K562 (cell line): ENCODE measurements at regions not wholly inside any gene's neighbourhood (a gene's known extent, or its start where the extent isn't known, plus 50 kb on each side); places are given as distances from the start of the nearest gene placed in this dataset.

ENCODE experiments used
- ATAC-seq: fragments of 200-7000 bp; cut with Tn5 transposase; 3 replicates; pipeline ENCODE4 v1.9.1; 2020; ENCODE audit warnings: moderate library complexity
- BruUV-seq: library from RNA; stranded (reverse); fragments of 400-500 nt; replicated peaks from 2 replicates; lab custom pipeline; 2021; lab: Mats Ljungman, UMichigan
- CTCF ChIA-PET: fragments of 300-600 bp; formaldehyde crosslinking; extraction: SDS; loops from one replicate; lab custom pipeline; 2021; ENCODE audit warnings: low intra/inter-chr PET ratio; lab: Yijun Ruan, JAX
- POLR2A ChIA-PET: fragments of 300-600, 350-650 bp; sonication (Branson Sonifier 250); formaldehyde crosslinking; extraction: SDS; loops from one replicate; lab custom pipeline; 2021; ENCODE audit warnings: antibody characterized with exemption, inconsistent platforms; lab: Yijun Ruan, JAX
- DNase-seq, 4 experiments: peaks; one replicate each; pipeline versions ENCODE4 v3.0.0 to v3.0.0-alpha.2; 2011 to 2018; ENCODE audit warnings: low spot score in 3 of 4, mixed read lengths in 3 of 4; ENCODE audit errors: extremely low read depth in 1 of 4
- FAIRE-seq: peaks from 2 replicates; lab custom pipeline; 2011; peaks lifted over from hg19 to GRCh38; lab: Jason Lieb, UNC
- H2AFZ ChIP-seq: 2 replicates; pipeline ENCODE4 v1.6.0; 2011; ENCODE audit warnings: low read depth, low read length, control low read depth, inconsistent platforms
- H3K27ac ChIP-seq: fragments of 200-600 bp; 3 replicates; pipeline ENCODE4 v1.8.0; 2011; ENCODE audit warnings: low read depth, mild to moderate bottlenecking, control low read depth, inconsistent platforms, low read length, moderate library complexity, mixed read lengths; ENCODE audit errors: extremely low read depth
- H3K27me3 ChIP-seq, 2 experiments: fragments of 300-600 bp in 1 of 2; 2 replicates in 1 of 2; 3 replicates in 1 of 2; pipeline versions ENCODE4 v1.6.0 to v1.8.0; 2011; ENCODE audit warnings: inconsistent platforms in 2 of 2, low read length in 2 of 2, mild to moderate bottlenecking in 1 of 2, mixed read lengths in 1 of 2, moderate library complexity in 1 of 2; ENCODE audit not compliant: control insufficient read depth in 2 of 2, insufficient read depth in 2 of 2
- H3K36me3 ChIP-seq: fragments of 300-600 bp; 3 replicates; pipeline ENCODE4 v1.8.0; 2011; ENCODE audit warnings: mild to moderate bottlenecking, low read length, inconsistent platforms; ENCODE audit not compliant: control insufficient read depth, insufficient read depth
- H3K4me1 ChIP-seq, 2 experiments: fragments of 200-600 bp in 1 of 2; replicated peaks in 1 of 2; 2 replicates in 1 of 2; 3 replicates in 1 of 2; pipeline versions ENCODE4 v1.5.1 to v1.8.0; 2011; ENCODE audit warnings: inconsistent platforms in 2 of 2, low read length in 2 of 2, mild to moderate bottlenecking in 1 of 2, mixed read lengths in 1 of 2, moderate library complexity in 1 of 2; ENCODE audit not compliant: control insufficient read depth in 2 of 2, insufficient read depth in 2 of 2
- H3K4me2 ChIP-seq: 2 replicates; pipeline ENCODE4 v1.6.1; 2011; ENCODE audit warnings: low read length, control low read depth, inconsistent platforms, mixed read lengths; ENCODE audit not compliant: insufficient read depth
- H3K4me3 ChIP-seq: fragments of 200-600 bp; sonication (generic), shearing (Covaris generic); 2 replicates; pipeline ENCODE4 v1.5.1; 2016; ENCODE audit warnings: control low read depth, inconsistent platforms
- H3K79me2 ChIP-seq: fragments of 200-600 bp; 3 replicates; pipeline ENCODE4 v1.8.0; 2011; ENCODE audit warnings: low read length, inconsistent platforms; ENCODE audit not compliant: control insufficient read depth, insufficient read depth
- H3K9ac ChIP-seq, 2 experiments: 2 replicates each; pipeline versions ENCODE4 v1.6.0 to v1.6.1; 2011; ENCODE audit warnings: low read depth in 2 of 2, low read length in 2 of 2, control low read depth in 1 of 2, inconsistent platforms in 1 of 2, mild to moderate bottlenecking in 1 of 2, mixed read lengths in 1 of 2; ENCODE audit not compliant: insufficient read depth in 1 of 2
- H3K9me1 ChIP-seq: one replicate; pipeline ENCODE4 v1.6.0; 2011; ENCODE audit warnings: inconsistent platforms, mild to moderate bottlenecking, low read length, moderate library complexity; ENCODE audit not compliant: control insufficient read depth, insufficient read depth
- H3K9me3 ChIP-seq: replicated peaks from 2 replicates; pipeline ENCODE4 v1.5.1; 2011; ENCODE audit warnings: low read depth, low read length, inconsistent platforms; ENCODE audit not compliant: control insufficient read depth, insufficient read depth
- H4K20me1 ChIP-seq: replicated peaks from 2 replicates; pipeline ENCODE4 v1.6.1; 2011; ENCODE audit warnings: low read length, inconsistent platforms, mixed read lengths; ENCODE audit not compliant: control insufficient read depth, insufficient read depth
- C11orf30 ChIP-seq: fragments of 450-650 bp; IDR thresholded peaks from 2 replicates; pipeline ENCODE4 v1.6.1; 2016; ENCODE audit warnings: low read depth, mild to moderate bottlenecking
- DIDO1 ChIP-seq: fragments of 450-650 bp; IDR thresholded peaks from 2 replicates; pipeline ENCODE4 v1.6.1; 2016; ENCODE audit warnings: low read depth, missing biosample characterization, missing genetic modification characterization
- ERF ChIP-seq: fragments of 450-650 bp; formaldehyde crosslinking; IDR thresholded peaks from 2 replicates; pipeline ENCODE4 v1.4.0; 2020; ENCODE audit warnings: mild to moderate bottlenecking, mixed read lengths
- FOXM1 ChIP-seq, 2 experiments: fragments of 450-650 bp in 1 of 2; sonication (generic) in 1 of 2; formaldehyde crosslinking in 1 of 2; IDR thresholded peaks; 2 replicates each; pipeline versions ENCODE4 v1.6.1 to v1.9.0; 2017 to 2022; ENCODE audit warnings: low read depth in 2 of 2, mild to moderate bottlenecking in 2 of 2, missing genetic modification reagents in 1 of 2, moderate library complexity in 1 of 2
- HDAC1 ChIP-seq, 2 experiments: fragments of 450-650 bp; IDR thresholded peaks; 2 replicates each; pipeline ENCODE4 v1.6.1; 2016 to 2017; ENCODE audit warnings: inconsistent platforms in 1 of 2, mild to moderate bottlenecking in 1 of 2, moderate library complexity in 1 of 2
- MEIS2 ChIP-seq: fragments of 450-650 bp; IDR thresholded peaks from 2 replicates; pipeline ENCODE4 v1.6.1; 2014; ENCODE audit warnings: mild to moderate bottlenecking; ENCODE audit not compliant: partially characterized antibody
- NFE2L1 ChIP-seq: fragments of 450-650 bp; IDR thresholded peaks from 2 replicates; pipeline ENCODE4 v1.6.1; 2016; ENCODE audit warnings: missing genetic modification characterization, low read depth, mild to moderate bottlenecking, missing compliant biosample characterization, moderate library complexity, borderline replicate concordance
- POLR2H ChIP-seq: IDR thresholded peaks from 2 replicates; pipeline ENCODE4 v1.6.1; 2016; ENCODE audit warnings: missing genetic modification characterization, low read depth, mild to moderate bottlenecking, control low read depth, missing compliant biosample characterization, moderate library complexity
- PTBP1 ChIP-seq: fragments of 200-400 bp; formaldehyde crosslinking; IDR thresholded peaks from 2 replicates; pipeline ENCODE4 v1.6.1; 2017; ENCODE audit warnings: low read depth, low read length
- RBM14 ChIP-seq: fragments of 200-400 bp; formaldehyde crosslinking; IDR thresholded peaks from 2 replicates; pipeline ENCODE4 v1.6.1; 2018; ENCODE audit warnings: low read depth, mild to moderate bottlenecking, low read length, moderate library complexity, borderline replicate concordance; ENCODE audit not compliant: insufficient read depth
- RFX7 ChIP-seq: fragments of 250-450 bp; sonication (Bioruptor Pico); IDR thresholded peaks from 2 replicates; pipeline ENCODE4 v1.5.1; 2021; ENCODE audit warnings: mild to moderate bottlenecking
- SNRNP70 ChIP-seq: fragments of 200-400 bp; formaldehyde crosslinking; optimal IDR thresholded peaks from 2 replicates; pipeline ENCODE3; 2017; ENCODE audit warnings: low read depth, low read length
- SOX6 ChIP-seq: fragments of 450-650 bp; IDR thresholded peaks from 2 replicates; pipeline ENCODE4 v1.6.1; 2014; ENCODE audit warnings: mild to moderate bottlenecking
- ZFP1 ChIP-seq: fragments of 450-650 bp; formaldehyde crosslinking; IDR thresholded peaks from 2 replicates; pipeline ENCODE4 v1.4.0; 2020; ENCODE audit warnings: mild to moderate bottlenecking, mixed read lengths
- ZNF584 ChIP-seq: fragments of 200-800 bp; sonication (Bioruptor generic); IDR thresholded peaks from 2 replicates; pipeline ENCODE4 v1.6.1; 2016; ENCODE audit warnings: low read depth, mild to moderate bottlenecking, missing genetic modification characterization, missing compliant biosample characterization
- WGBS: fragments of 100-300 bp; shearing (Covaris generic); methylation state at CpG from one replicate; pipeline ENCODE4 v1.1.6; 2016; ENCODE audit warnings: low coverage, mixed read lengths; ENCODE audit not compliant: insufficient coverage; ENCODE audit errors: missing lambda C conversion rate; 5-methylcytosine and 5-hydroxymethylcytosine counted together
- in situ Hi-C: fragments of 300-500 bp; cut with MboI; formaldehyde crosslinking; loops from 4 replicates; pipeline ENCODE4 v1.15.0; 2018; ENCODE audit warnings: inconsistent platforms, mixed read lengths
- intact Hi-C: fragments of 100-400 bp; cut with micrococcal nuclease; formaldehyde crosslinking; loops from 2 replicates; pipeline ENCODE4 v1.14.2; 2022
- TF ChIP-seq, protein P1 (sequence below): fragments of 450-650 bp; IDR thresholded peaks from 2 replicates; pipeline ENCODE4 v1.6.1; 2017; ENCODE audit warnings: antibody characterized with exemption, mild to moderate bottlenecking
- TF ChIP-seq, protein P2 (sequence below): fragments of 450-650 bp; IDR thresholded peaks from 2 replicates; pipeline ENCODE4 v1.6.1; 2017; ENCODE audit warnings: antibody characterized with exemption
- TF ChIP-seq, protein P3 (sequence below): fragments of 250-450 bp; sonication (Bioruptor Pico); IDR thresholded peaks from 2 replicates; pipeline ENCODE4 v1.8.0; 2021; ENCODE audit warnings: borderline replicate concordance, mild to moderate bottlenecking, moderate library complexity; ENCODE audit not compliant: poor library complexity, severe bottlenecking

DNA sequence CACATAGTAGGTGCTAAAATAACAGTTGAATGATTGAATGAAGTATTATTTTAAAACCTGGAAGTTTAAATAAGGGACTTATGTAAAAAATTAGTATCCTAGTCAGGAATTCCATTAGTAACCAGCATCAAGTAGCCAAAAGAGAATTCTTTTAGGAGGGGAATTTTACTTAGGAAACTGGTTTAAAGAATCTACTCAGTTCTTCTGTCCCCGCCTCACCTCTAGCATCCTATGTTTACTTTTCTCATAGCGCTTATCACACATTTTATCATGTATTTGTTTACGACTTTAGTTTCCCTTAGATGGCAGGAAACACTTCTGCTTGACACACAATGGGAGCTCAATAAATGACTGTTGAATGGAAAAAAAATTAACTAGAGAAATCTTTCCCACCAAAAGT lies 229.0 kb downstream of the KLF5 start:
- H3K9me1 ChIP-seq: no peaks in the 10 kb centered on the region
- intact Hi-C loops: loop anchor here (10.0 kb wide), 1 partner anchor 417 kb away; no protein-coding TSS in a partner anchor
- ATAC-seq (no peak), FAIRE-seq (no peak), DNase-seq (no peak)
- POLR2A ChIA-PET: no interaction called here
- in situ Hi-C loops: no loop called here
- H2AFZ ChIP-seq: no peak overlapping the region
- WGBS: 11% methylated on average over 3 of the region's 3 CpGs
- H3K79me2 ChIP-seq: no peaks in the 10 kb centered on the region
- H3K4me3 ChIP-seq: no peak overlapping the region
- H4K20me1 ChIP-seq: no peaks in the 10 kb centered on the region
- no peak overlapping the region for H3K4me2 ChIP-seq
- H3K27ac ChIP-seq: no peak overlapping the region
- H3K27me3 ChIP-seq: no peaks in the 10 kb centered on the region
- H3K9me3 ChIP-seq: no peaks in the 10 kb centered on the region
- no TSS peak for BruUV-seq
- CTCF ChIA-PET: no interaction called here
- no peak overlapping the region for H3K9ac ChIP-seq
- no peaks in the 10 kb centered on the region for H3K4me1 ChIP-seq
- no peaks in the 10 kb centered on the region for H3K36me3 ChIP-seq
- TF ChIP-seq DIDO1 (tag) (no peak), ZFP1 (CRISPR knock-in tag) (no peak), SOX6 (no peak), HDAC1 (IDR thresholded peaks at IDR 0.05) (no peak), MEIS2 (no peak), ZNF584 (CRISPR knock-in tag) (no peak), NFE2L1 (tag) (no peak), SNRNP70 (no peak), RFX7 (CRISPR knock-in tag) (no peak), C11orf30 (no peak), ERF (no peak), POLR2H (tag) (no peak), FOXM1 (IDR thresholded peaks at IDR 0.05; ENCODE audit: low read depth) (no peak), FOXM1 (CRISPR knock-in tag; IDR thresholded peaks at IDR 0.05; ENCODE audit: low read depth) (no peak), PTBP1 (no peak), RBM14 (no peak)
- TF ChIP-seq, protein P1, sequence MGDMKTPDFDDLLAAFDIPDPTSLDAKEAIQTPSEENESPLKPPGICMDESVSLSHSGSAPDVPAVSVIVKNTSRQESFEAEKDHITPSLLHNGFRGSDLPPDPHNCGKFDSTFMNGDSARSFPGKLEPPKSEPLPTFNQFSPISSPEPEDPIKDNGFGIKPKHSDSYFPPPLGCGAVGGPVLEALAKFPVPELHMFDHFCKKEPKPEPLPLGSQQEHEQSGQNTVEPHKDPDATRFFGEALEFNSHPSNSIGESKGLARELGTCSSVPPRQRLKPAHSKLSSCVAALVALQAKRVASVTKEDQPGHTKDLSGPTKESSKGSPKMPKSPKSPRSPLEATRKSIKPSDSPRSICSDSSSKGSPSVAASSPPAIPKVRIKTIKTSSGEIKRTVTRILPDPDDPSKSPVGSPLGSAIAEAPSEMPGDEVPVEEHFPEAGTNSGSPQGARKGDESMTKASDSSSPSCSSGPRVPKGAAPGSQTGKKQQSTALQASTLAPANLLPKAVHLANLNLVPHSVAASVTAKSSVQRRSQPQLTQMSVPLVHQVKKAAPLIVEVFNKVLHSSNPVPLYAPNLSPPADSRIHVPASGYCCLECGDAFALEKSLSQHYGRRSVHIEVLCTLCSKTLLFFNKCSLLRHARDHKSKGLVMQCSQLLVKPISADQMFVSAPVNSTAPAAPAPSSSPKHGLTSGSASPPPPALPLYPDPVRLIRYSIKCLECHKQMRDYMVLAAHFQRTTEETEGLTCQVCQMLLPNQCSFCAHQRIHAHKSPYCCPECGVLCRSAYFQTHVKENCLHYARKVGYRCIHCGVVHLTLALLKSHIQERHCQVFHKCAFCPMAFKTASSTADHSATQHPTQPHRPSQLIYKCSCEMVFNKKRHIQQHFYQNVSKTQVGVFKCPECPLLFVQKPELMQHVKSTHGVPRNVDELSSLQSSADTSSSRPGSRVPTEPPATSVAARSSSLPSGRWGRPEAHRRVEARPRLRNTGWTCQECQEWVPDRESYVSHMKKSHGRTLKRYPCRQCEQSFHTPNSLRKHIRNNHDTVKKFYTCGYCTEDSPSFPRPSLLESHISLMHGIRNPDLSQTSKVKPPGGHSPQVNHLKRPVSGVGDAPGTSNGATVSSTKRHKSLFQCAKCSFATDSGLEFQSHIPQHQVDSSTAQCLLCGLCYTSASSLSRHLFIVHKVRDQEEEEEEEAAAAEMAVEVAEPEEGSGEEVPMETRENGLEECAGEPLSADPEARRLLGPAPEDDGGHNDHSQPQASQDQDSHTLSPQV: no peak
- TF ChIP-seq, protein P2, sequence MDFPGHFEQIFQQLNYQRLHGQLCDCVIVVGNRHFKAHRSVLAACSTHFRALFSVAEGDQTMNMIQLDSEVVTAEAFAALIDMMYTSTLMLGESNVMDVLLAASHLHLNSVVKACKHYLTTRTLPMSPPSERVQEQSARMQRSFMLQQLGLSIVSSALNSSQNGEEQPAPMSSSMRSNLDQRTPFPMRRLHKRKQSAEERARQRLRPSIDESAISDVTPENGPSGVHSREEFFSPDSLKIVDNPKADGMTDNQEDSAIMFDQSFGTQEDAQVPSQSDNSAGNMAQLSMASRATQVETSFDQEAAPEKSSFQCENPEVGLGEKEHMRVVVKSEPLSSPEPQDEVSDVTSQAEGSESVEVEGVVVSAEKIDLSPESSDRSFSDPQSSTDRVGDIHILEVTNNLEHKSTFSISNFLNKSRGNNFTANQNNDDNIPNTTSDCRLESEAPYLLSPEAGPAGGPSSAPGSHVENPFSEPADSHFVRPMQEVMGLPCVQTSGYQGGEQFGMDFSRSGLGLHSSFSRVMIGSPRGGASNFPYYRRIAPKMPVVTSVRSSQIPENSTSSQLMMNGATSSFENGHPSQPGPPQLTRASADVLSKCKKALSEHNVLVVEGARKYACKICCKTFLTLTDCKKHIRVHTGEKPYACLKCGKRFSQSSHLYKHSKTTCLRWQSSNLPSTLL: no peak
- TF ChIP-seq, protein P3, sequence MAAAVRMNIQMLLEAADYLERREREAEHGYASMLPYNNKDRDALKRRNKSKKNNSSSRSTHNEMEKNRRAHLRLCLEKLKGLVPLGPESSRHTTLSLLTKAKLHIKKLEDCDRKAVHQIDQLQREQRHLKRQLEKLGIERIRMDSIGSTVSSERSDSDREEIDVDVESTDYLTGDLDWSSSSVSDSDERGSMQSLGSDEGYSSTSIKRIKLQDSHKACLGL (CRISPR knock-in tag): no peak
